ENCODE measurements at regions not wholly inside any gene's neighbourhood (a gene's known extent, or its start where the extent isn't known, plus 50 kb on each side); places are given as distances from the start of the nearest gene placed in this dataset.

DNA sequence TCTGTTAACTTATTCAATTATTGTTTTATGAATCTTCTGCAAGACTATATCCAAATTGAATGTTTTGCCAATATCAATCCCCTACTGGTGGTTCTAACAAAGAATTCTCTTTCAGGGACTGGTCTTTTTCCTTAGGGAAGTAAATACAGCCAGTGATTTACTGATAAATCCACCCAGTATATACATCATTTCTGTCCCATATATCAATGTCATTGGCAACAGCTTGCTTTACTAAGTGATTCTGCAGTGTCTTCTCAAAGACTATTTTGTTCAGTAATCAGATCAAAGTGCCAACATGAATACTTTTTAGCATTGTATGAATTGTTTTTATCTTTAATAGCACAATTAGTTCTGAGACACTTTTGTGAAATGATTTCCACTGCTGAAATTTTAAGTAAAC, 114.0 kb upstream of the OBI1 start:
- H3K9me3 ChIP-seq (ENCODE audit: control insufficient read depth, low read length) = no peaks in the 10 kb centered on the region
- no peak overlapping the region for H3K4me3 ChIP-seq (ENCODE audit: low read length)
- H3K9ac ChIP-seq (ENCODE audit: low read length) = no peak overlapping the region
- peaks cover 11% of the 10 kb centered on the region for H3K27me3 ChIP-seq (replicated peaks; ENCODE audit: control insufficient read depth, insufficient read depth, low read length)
- no peak for DNase-seq (ENCODE audit: low read depth)
- H3K36me3 ChIP-seq (ENCODE audit: control insufficient read depth, insufficient read depth, low read length, severe bottlenecking) = no peaks in the 10 kb centered on the region
- no peaks in the 10 kb centered on the region for H3K4me1 ChIP-seq (ENCODE audit: control insufficient read depth, insufficient read depth, low read length)

DNA sequence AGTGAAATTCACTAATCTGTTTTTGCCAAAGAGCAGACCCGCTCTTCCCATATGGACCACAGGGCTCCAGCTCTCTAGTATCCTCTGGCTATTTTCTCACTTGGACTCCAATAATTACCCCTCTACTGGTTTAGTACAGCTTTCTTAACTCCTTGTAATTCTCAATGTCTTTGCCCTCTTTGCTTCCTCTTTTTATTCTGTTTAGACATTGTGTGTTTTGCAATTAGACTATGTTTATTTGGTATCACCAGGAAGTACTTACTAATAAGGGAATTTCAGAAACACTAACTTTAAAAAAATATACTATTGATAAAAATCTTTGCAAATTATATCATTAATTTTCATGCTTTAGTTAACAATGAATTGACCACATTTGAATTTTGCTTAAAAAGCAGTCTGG, 111.6 kb upstream of the OBI1 start:
- peaks cover 3% of the 10 kb centered on the region for H3K27me3 ChIP-seq (replicated peaks; ENCODE audit: control insufficient read depth, insufficient read depth, low read length)
- no peak overlapping the region for H3K4me3 ChIP-seq (ENCODE audit: low read length)
- H3K9ac ChIP-seq (ENCODE audit: low read length) = no peak overlapping the region
- H3K4me1 ChIP-seq (ENCODE audit: control insufficient read depth, insufficient read depth, low read length) = no peaks in the 10 kb centered on the region
- no peaks in the 10 kb centered on the region for H3K9me3 ChIP-seq (ENCODE audit: control insufficient read depth, low read length)
- no peaks in the 10 kb centered on the region for H3K36me3 ChIP-seq (ENCODE audit: control insufficient read depth, insufficient read depth, low read length, severe bottlenecking)
- no peak for DNase-seq (ENCODE audit: low read depth)

DNA sequence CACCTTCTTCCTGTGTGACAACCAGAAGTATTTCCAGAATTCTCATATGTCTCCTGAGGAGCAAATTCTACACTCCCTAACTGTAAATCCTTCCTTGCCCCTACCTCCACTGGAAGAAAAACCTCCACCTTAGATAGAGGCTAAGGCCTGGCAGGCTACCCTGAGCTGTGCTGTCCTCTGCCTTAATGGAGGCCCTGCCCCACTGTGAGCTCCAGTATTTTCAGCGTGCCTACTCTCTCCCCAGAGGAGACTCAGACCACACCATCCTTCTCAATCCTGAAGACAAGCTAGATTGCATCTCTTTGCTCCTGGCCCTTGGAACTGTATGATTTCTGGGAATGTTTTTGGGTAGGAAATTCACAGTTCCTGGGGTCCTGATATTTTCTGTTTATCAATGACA, 110.0 kb upstream of the OBI1 start:
- no peaks in the 10 kb centered on the region for H3K36me3 ChIP-seq (ENCODE audit: control insufficient read depth, insufficient read depth, low read length, severe bottlenecking)
- no peaks in the 10 kb centered on the region for H3K4me1 ChIP-seq (ENCODE audit: control insufficient read depth, insufficient read depth, low read length)
- DNase-seq (ENCODE audit: low read depth) = no peak
- no peak overlapping the region for H3K9ac ChIP-seq (ENCODE audit: low read length)
- no peak overlapping the region for H3K4me3 ChIP-seq (ENCODE audit: low read length)
- H3K9me3 ChIP-seq (ENCODE audit: control insufficient read depth, low read length) = no peaks in the 10 kb centered on the region
- no peaks in the 10 kb centered on the region for H3K27me3 ChIP-seq (replicated peaks; ENCODE audit: control insufficient read depth, insufficient read depth, low read length)

DNA sequence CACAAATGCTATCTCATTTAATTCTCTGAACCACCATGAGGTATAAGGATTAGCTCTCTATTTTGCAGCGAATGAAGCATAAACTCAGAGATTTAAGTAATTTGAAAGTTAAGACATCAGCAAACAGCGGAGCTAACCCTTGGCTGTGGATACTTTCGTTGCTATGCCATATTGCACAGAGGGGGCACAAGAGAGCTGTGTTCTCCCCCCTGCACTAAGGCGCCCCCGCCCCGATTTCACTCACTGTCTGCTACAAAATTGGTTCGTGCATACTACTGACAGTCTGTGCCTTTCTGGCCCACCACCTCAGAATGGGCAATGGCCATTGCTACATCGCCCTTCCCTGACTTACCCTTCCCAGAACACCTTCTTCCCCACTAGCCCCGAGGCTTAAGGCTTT, 105.7 kb upstream of the OBI1 start:
- Histone ChIP-seq H3K36me3 (ENCODE audit: control insufficient read depth, insufficient read depth, low read length, severe bottlenecking) (no peaks in the 10 kb centered on the region), H3K4me3 (ENCODE audit: low read length) (no peak overlapping the region), H3K9ac (ENCODE audit: low read length) (no peak overlapping the region), H3K4me1 (ENCODE audit: control insufficient read depth, insufficient read depth, low read length) (no peaks in the 10 kb centered on the region), H3K9me3 (ENCODE audit: control insufficient read depth, low read length) (no peaks in the 10 kb centered on the region), H3K27me3 (replicated peaks; ENCODE audit: control insufficient read depth, insufficient read depth, low read length) (no peaks in the 10 kb centered on the region)
- DNase-seq (ENCODE audit: low read depth) = no peak

GRCh38 chr13:78762825-78763224, 103.9 kb upstream of the OBI1 start:
- H3K4me1 ChIP-seq (ENCODE audit: control insufficient read depth, insufficient read depth, low read length) = no peaks in the 10 kb centered on the region
- H3K36me3 ChIP-seq (ENCODE audit: control insufficient read depth, insufficient read depth, low read length, severe bottlenecking) = no peaks in the 10 kb centered on the region
- no peak overlapping the region for H3K4me3 ChIP-seq (ENCODE audit: low read length)
- no peaks in the 10 kb centered on the region for H3K9me3 ChIP-seq (ENCODE audit: control insufficient read depth, low read length)
- H3K27me3 ChIP-seq (replicated peaks; ENCODE audit: control insufficient read depth, insufficient read depth, low read length) = no peaks in the 10 kb centered on the region
- no peak overlapping the region for H3K9ac ChIP-seq (ENCODE audit: low read length)
- DNase-seq (ENCODE audit: low read depth) = no peak

DNA sequence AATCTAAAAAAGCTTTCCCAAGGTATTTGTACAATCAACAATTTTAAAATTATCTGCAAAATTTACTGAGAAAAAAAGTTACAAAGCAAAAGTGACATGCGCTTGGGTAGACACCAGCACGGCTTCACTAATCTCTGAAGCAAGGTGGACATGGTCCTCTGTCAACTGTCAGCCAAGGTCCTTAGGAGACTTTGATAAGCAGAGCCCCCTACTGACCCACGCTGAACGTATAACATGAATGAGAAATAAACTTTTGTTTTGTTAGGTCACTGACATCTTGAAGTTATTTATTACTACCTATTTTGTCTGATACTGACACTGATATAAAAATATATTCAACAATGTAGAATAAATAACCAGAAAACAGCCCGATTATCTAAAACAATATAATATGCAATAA, 100.7 kb upstream of the OBI1 start:
- Histone ChIP-seq H3K4me1 (ENCODE audit: control insufficient read depth, insufficient read depth, low read length) (no peaks in the 10 kb centered on the region), H3K36me3 (ENCODE audit: control insufficient read depth, insufficient read depth, low read length, severe bottlenecking) (no peaks in the 10 kb centered on the region), H3K27me3 (replicated peaks; ENCODE audit: control insufficient read depth, insufficient read depth, low read length) (no peaks in the 10 kb centered on the region), H3K9ac (ENCODE audit: low read length) (no peak overlapping the region), H3K4me3 (ENCODE audit: low read length) (no peak overlapping the region), H3K9me3 (ENCODE audit: control insufficient read depth, low read length) (no peaks in the 10 kb centered on the region)
- DNase-seq (ENCODE audit: low read depth) = no peak

- no peak overlapping the region for H3K9ac ChIP-seq (ENCODE audit: low read length)
- H3K4me3 ChIP-seq (ENCODE audit: low read length) = no peak overlapping the region
- no peaks in the 10 kb centered on the region for H3K4me1 ChIP-seq (ENCODE audit: control insufficient read depth, insufficient read depth, low read length)
- DNase-seq (ENCODE audit: low read depth) = no peak
- H3K36me3 ChIP-seq (ENCODE audit: control insufficient read depth, insufficient read depth, low read length, severe bottlenecking) = no peaks in the 10 kb centered on the region
- H3K9me3 ChIP-seq (ENCODE audit: control insufficient read depth, low read length) = no peaks in the 10 kb centered on the region
- no peaks in the 10 kb centered on the region for H3K27me3 ChIP-seq (replicated peaks; ENCODE audit: control insufficient read depth, insufficient read depth, low read length)
Observed at GRCh38 chr13:78758549-78758948, 99.6 kb upstream of the OBI1 start.

GRCh38 chr13:78753435-78753834, 94.5 kb upstream of the OBI1 start:
- peaks cover 6% of the 10 kb centered on the region for H3K27me3 ChIP-seq (replicated peaks; ENCODE audit: control insufficient read depth, insufficient read depth, low read length)
- H3K9me3 ChIP-seq (ENCODE audit: control insufficient read depth, low read length) = no peaks in the 10 kb centered on the region
- DNase-seq (ENCODE audit: low read depth) = no peak
- no peaks in the 10 kb centered on the region for H3K36me3 ChIP-seq (ENCODE audit: control insufficient read depth, insufficient read depth, low read length, severe bottlenecking)
- H3K9ac ChIP-seq (ENCODE audit: low read length) = no peak overlapping the region
- no peaks in the 10 kb centered on the region for H3K4me1 ChIP-seq (ENCODE audit: control insufficient read depth, insufficient read depth, low read length)
- H3K4me3 ChIP-seq (ENCODE audit: low read length) = no peak overlapping the region

GRCh38 chr13:78750735-78751134, 91.8 kb upstream of the OBI1 start:
- Histone ChIP-seq H3K9ac (ENCODE audit: low read length) (no peak overlapping the region), H3K27me3 (replicated peaks; ENCODE audit: control insufficient read depth, insufficient read depth, low read length) (peaks cover 6% of the 10 kb centered on the region), H3K4me1 (ENCODE audit: control insufficient read depth, insufficient read depth, low read length) (no peaks in the 10 kb centered on the region), H3K4me3 (ENCODE audit: low read length) (no peak overlapping the region), H3K36me3 (ENCODE audit: control insufficient read depth, insufficient read depth, low read length, severe bottlenecking) (no peaks in the 10 kb centered on the region), H3K9me3 (ENCODE audit: control insufficient read depth, low read length) (no peaks in the 10 kb centered on the region)
- DNase-seq (ENCODE audit: low read depth) = no peak

- Histone ChIP-seq H3K4me1 (ENCODE audit: control insufficient read depth, insufficient read depth, low read length) (no peaks in the 10 kb centered on the region), H3K27me3 (replicated peaks; ENCODE audit: control insufficient read depth, insufficient read depth, low read length) (peaks cover 7% of the 10 kb centered on the region), H3K9ac (ENCODE audit: low read length) (no peak overlapping the region), H3K9me3 (ENCODE audit: control insufficient read depth, low read length) (peaks cover 2% of the 10 kb centered on the region), H3K4me3 (ENCODE audit: low read length) (no peak overlapping the region), H3K36me3 (ENCODE audit: control insufficient read depth, insufficient read depth, low read length, severe bottlenecking) (no peaks in the 10 kb centered on the region)
- no peak for DNase-seq (ENCODE audit: low read depth)
Observed at GRCh38 chr13:78743973-78744372, 85.0 kb upstream of the OBI1 start.

DNA sequence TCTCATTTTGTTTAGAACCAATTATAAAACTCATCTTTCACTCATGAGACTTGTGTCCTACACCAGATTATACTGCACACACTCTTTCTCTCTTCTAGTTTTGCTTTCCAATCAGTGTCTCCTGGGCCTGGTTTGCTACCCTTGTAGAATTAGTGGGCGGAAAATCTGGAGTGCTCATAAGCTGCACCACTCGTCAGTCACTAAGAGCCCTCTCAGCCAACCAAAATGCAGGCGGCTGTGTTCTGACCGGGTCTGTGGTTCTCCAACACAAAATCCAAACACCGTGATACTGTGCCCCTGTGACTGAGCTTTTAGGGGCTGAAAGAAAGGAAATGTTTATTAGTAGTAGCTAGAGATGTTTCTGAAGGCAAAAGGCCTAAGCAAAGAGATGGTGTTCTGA, 83.7 kb upstream of the OBI1 start:
- Histone ChIP-seq H3K9ac (ENCODE audit: low read length) (no peak overlapping the region), H3K4me1 (ENCODE audit: control insufficient read depth, insufficient read depth, low read length) (no peaks in the 10 kb centered on the region), H3K36me3 (ENCODE audit: control insufficient read depth, insufficient read depth, low read length, severe bottlenecking) (no peaks in the 10 kb centered on the region), H3K4me3 (ENCODE audit: low read length) (no peak overlapping the region), H3K27me3 (replicated peaks; ENCODE audit: control insufficient read depth, insufficient read depth, low read length) (peaks cover 7% of the 10 kb centered on the region), H3K9me3 (ENCODE audit: control insufficient read depth, low read length) (peaks cover 2% of the 10 kb centered on the region)
- DNase-seq (ENCODE audit: low read depth) = no peak

- Histone ChIP-seq H3K27me3 (replicated peaks; ENCODE audit: control insufficient read depth, insufficient read depth, low read length) (no peaks in the 10 kb centered on the region), H3K4me1 (ENCODE audit: control insufficient read depth, insufficient read depth, low read length) (no peaks in the 10 kb centered on the region), H3K4me3 (ENCODE audit: low read length) (no peak overlapping the region), H3K9me3 (ENCODE audit: control insufficient read depth, low read length) (peaks cover 2% of the 10 kb centered on the region), H3K36me3 (ENCODE audit: control insufficient read depth, insufficient read depth, low read length, severe bottlenecking) (no peaks in the 10 kb centered on the region), H3K9ac (ENCODE audit: low read length) (no peak overlapping the region)
- no peak for DNase-seq (ENCODE audit: low read depth)
Observed at GRCh38 chr13:78736142-78736541, 77.2 kb upstream of the OBI1 start.

All from adipocyte (in vitro differentiated cells).